ENCODE measurements at regions not wholly inside any gene's neighbourhood (a gene's known extent, or its start where the extent isn't known, plus 50 kb on each side); places are given as distances from the start of the nearest gene placed in this dataset.
"Not testable (repeated sequence)": the region's sequence is repeated elsewhere in the genome, so short reads cannot be mapped to it uniquely, and the experiment has no call there.

DNA sequence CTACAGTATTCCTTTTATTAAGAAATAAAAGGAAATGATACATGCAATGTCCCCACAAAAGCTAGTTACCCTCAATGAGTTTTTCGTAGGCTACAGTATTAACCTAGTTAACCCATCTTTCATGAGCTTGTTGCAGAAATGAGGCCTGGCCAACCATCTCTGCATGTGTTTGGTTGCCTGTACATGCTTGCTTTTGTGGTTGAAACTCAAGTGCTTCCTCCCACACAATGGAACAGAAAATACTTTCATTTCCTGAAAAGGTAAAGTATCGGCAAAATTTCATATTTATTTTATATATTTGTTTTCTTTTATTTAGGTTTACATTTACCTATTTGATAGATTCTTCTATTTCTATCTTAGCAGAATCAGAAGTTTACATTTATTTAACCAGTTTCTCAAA lies 214.6 kb upstream of the FAM241A start:
- DNase-seq, result no peak

DNA sequence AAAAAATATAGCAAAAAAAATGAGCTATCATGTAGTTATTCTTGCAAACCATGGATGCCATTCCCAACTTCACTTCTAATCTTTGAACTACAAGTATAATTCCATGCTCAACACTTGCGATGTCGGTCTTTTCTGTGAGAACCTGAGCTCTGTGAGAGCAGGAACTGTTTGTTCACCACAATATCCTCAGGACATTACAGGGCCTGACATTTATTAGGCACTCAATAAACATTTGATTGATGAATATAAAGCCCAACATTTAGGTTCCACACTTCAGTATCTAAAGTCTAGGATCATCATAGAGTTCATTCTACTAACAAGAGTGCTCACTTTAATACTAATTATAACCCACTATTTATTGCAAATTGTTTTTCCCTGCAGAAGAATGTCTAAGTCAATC lies 211.6 kb upstream of the FAM241A start:
- DNase-seq, result no peak

DNA sequence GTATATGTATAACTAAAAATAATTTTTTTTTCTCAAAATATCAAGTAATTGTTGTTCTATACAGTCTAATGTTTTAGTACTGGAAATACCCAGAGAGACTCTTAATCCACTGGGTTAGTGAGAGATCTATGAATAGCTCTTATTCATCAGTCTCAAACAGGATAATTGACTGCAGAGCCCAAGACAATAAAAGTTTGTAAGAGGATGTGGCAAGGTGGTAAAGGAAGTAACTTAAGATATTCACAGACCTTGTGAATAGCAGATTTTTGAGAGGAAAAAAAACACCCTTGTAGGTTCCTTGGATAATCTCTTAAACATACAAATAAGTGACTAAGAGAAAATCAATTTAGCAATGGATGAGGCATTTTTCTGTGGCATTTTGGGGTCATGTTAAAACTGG lies 210.9 kb upstream of the FAM241A start:
- DNase-seq, result no peak

DNA sequence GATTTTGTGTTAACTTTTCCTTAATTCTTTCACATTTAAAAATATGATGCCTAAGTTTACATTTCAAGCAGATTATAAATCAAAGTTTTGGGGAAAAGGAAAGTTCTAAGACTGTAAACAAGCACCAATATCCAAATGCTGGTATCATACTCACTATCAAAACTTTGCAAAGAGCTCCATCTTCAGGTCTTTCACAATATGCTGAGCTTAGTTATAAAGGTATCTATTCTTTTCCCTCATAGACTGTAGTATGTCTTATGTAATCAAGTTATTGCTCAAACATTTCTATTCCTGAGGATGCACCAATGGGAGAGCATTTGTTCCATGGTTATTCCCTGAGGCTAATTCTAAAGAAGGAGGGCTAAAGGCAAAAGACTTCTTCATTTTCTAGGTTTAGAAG lies 207.9 kb upstream of the FAM241A start:
- no peak for DNase-seq

DNA sequence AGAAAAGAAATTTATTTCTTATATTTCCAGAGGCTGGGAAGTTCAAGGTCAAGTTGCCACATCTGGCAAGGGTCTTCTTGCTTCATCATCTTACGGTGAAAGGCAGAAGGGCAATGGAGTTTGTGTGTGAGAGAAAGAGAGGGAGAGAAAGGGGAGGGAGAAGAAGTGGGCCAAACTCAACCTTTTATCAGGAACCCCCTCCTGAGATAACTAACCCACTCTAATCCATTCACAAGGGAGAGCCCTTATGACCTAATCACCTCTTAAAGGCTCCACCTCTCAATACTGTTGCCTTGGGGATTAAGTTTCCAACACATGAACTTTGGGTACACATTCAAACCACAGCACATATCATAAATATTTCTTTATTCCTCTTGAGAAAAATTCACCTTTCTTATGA lies 203.3 kb upstream of the FAM241A start:
- no peak for DNase-seq

DNA sequence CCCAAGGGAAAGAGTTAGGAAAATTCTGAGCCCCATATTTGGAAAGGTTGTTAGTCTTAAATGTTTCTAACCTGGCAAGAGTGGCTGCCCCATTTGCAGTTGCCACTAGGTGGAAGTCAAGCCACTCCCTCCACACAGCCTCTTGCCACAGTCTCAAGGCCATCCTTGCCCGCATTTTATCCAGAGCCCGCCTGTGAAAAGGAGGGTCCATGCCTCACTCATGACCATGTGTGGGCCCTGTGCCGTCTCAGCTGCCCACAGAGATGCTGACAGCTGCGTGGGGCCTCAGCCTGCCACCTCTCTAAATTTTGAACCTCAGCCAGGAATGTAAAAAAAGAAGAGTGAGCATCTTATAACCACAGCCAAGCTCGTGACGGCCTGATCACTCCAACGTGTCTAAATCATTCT lies 201.5 kb upstream of the FAM241A start:
- no peak for DNase-seq

DNA sequence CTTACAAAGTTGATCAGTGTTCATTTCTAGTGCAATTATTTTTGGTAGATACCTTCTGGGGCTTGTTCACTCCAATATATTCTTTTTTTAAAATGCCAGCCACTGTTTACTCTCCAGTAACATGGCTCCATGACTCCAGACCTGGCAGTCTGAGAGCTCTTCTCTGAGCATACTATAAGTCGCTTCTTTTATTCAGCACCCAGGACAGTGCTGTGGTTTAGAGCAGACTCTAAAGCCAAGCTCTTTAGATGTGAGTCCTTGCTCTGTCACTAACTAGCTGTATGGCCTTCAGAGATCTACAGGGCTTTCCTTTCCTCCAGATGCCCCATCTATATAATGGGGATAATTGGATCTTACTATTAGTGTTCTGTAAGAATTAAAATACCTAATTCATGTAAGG lies 200.2 kb upstream of the FAM241A start:
- no peak for DNase-seq

DNA sequence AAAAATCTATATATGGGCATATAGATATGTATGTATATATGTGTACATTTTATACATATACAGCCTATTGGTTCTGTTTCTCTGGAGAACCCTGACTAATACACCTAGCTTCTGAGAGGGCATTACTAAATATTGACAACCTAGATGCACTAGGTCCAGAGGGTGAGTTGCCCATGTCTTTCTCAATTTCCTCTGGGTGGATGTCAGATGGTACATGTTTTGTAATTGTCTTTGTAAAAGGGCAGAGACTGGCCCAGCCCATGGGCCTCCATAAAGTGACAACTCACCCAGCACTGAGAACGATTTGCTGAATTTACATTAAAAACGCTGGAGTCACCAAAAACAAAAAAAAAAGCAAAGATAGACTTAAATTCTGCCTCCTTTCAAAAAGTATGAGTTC lies 198.5 kb upstream of the FAM241A start:
- DNase-seq, result no peak

DNA sequence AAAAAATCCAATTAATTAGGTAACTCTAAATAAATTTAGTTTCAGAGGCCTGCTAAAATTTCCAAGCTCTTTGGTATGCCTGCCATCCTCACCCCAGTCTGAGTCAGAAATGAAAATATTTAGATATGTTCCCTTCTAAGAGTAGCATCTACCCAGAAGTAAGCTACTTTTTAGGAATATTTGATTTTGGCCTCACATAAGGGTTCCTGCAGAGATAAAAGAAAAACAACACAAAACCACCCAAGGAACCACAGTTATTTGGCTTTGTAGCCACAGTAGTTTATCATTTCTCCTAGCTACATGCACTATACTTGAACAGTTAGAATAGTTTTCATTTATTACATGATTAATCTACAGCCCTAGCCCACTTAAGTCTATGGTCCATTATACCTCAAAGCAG lies 192.6 kb upstream of the FAM241A start:
- DNase-seq, result no peak

DNA sequence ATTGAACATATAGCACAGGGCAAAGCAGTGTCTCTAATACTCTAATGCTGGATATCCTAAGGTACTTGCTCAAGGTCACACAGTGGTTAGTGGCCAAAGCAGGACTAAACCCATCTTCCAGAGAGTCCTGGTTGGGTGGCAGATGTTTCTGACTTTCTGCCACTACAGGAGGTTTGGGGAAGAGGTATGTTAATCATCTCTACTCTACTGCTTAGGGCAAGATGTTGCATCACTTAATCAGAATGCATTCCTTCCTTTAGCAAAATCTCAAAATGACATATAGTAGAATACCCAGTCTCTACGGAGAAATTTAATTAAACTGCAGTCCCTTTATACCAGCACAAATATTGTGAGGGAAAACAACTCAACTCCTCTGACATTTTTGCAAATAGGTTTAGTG lies 190.7 kb upstream of the FAM241A start:
- no peak for DNase-seq

DNA sequence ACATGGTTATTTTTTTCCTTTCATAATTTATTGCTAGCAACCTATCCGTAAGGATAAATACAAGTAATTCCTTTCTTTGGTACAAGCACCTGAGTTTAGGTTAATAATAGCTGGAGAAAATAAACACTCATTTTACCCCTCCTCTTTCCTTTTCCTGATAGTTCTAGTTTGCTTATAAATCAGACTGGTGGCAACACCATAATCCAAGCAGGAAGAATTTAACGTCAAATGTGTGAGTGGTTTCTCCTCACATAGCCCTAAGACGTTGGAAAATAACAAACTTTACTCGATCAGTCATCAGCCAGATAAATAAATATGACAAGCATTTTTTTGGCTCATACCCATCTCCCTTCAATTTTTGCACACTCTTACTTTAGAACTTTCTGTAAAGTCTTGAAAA lies 190.3 kb upstream of the FAM241A start:
- DNase-seq, result no peak

DNA sequence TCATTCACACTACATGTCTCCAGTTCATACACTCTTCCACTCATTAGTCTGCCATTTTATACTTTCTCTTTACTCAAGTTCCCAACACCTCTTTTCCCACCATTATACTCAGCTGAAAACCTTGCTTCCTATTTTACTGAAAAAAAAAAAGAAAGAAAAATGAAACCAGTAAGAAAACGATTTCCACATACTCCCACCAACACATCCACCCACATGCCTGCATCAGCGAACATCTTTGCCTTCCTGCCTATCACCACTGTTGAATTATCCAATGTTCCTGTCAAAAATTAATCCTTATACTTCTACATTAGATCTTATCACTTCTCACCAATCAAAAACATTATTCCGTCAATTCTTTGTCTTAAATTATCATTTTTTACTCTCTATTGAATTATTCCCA lies 188.1 kb upstream of the FAM241A start:
- no peak for DNase-seq

DNA sequence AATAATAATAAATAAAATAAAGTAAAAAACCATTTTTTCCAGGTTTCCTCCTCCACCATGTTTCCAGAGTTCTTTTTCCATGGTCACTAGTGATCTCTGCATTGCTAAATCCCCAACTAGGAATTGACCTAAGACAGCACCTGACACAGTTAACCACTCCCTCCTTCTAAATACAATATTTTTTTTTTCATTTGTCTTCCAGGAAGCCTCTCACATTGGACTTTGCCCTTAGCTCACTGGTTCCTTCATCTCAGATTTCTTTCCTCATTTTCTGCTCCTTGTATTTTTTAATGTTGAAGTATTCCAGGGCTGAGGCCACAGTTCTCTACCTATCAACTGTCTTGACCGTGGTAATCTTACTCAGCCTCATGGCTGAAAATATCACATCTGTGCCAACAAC lies 187.3 kb upstream of the FAM241A start:
- DNase-seq, result no peak

DNA sequence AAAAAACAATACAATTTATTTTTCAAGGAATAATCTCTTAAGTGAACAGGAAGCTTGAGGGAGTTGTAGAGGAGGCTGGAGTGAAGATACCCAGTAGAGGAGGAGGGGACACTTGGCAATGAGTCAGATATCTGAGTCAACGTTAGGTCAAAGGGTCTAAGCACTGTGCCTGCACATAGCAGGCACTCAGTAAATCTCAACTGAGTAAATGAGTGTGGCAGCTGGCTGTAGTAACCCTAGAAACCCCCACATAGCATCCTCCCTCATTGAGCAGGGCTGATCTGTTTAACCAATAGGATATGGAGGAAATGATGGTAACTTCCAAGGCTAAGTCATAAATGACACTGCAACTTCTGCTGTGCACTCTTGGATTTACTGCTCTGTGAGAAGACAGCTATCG lies 186.0 kb upstream of the FAM241A start:
- no peak for DNase-seq

DNA sequence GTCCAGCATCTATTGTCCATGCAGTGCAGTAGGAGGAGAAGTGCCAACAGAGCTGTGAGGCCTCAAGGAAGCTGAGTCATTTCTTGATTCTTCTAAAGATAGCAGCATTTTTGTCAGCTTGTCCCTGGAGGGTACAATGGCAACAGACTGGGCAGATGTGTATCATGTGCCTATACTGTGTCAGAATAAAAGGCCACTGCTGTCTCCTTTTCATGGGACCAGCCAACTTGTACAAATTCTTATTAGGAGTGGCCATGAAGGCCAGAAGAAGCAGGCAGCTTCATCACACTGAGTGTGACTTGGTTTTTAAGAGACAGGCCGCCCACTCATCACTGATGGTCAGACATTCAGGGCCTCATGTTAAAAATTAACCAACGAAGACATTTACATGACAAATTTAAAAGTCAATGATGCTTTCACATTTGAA lies 185.0 kb upstream of the FAM241A start:
- no peak for DNase-seq

DNA sequence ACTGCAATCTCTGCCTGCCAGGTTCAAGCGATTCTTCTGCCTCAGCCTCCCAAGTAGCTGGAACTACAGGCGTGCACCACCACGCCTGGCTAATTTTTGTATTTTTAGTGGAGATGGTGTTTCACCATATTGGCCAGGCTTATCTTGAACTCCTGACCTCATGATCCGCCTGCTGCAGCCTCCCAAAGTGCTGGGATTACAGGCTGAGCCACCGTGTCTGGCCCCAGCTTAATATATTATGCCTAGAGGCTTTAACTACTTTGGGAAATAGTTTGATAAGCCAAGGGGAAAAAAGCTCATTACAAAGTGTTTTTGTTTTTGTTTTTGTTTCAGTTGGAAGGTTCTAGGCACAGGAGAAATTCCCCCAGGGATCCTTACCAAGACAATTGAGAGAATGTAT lies 184.2 kb upstream of the FAM241A start:
- DNase-seq, result not testable (repeated sequence)

DNA sequence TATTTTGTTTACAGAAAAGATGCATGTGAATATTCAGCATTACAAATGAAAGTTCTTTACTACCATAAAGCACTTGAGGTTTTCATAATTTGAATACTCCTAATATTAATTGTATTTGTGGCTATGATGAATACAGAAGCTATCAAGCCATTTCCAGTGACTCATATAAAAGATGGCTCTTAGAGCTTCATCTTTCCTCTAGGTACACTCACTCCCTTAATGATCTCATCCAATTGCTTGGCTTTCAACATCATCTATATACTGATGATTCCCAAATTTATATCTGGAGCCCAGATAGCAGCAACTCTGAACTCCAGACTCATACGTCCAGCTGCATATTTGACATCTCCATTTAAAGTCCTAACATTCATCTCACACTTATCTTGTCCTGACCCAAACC lies 183.4 kb upstream of the FAM241A start:
- DNase-seq, result no peak

DNA sequence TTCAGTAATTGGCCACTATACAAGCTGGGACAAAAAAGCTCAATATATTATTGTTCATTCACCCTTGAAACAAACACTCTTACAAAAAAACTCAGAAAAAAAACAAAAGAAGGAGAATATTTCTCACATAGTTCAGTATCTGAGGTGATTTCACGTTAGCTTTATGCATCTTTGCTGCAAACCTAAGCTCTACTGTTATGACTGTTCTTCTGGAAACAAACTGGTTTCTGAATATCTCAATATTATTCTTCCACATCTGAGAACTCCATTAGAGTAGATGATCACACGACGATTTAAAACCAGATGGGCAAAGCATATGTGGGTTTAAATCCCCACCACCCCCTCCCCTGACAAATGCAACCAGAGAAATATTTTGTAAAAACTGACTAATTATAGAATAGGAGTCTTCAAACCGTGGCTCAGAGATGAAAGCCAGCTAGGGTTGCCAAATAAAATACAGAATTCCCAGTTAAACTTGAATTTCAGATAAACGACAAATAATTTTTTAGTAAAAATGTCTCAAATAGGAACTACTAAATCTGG lies 182.0 kb upstream of the FAM241A start:
- DNase-seq, result no peak

DNA sequence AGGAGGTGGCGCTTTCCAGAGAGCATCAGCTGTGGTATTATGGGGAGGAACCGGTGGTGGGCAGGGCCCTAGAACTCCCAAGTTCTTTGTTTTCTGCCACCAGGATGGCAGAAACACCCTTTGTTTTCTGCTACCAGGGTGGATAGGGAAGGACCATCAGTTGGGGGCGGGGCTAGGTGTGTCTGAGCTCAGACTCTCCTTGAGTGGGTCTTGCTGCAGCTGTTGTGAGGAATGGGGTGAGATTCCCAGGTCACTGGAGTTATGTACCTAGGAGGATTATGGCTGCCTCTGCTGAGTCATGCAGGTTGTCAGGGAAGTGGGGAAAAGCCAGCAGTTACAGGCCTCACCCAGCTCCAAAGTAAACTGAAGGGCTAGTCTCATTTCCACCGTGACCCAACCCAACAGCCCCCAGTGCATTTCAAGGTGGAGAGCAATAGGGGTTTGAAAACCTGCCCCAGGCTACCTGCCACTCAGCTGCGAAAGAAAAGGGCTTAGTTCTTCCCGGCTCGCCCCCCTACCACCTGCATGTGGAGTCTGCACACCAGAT lies 167.8 kb upstream of the FAM241A start:
- DNase-seq, result no peak

DNA sequence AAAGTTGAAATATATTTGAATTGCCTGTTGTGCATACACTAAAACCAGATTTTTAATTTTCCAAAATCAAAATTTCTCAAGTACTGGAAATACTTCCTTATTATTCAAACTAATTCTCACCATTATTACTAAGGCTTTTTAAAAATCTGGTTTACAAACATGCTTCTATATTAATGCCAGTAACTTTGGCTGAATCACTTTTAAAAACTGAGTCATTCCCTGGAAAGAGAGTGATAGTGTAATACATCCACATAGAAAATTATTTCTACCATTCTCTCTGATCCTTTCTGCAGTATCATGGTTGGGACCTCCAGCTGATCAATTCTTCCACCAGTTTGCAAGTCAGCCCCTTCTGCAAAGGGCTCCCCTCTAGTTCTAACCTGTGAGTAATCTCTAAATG lies 165.3 kb upstream of the FAM241A start:
- no peak for DNase-seq

DNA sequence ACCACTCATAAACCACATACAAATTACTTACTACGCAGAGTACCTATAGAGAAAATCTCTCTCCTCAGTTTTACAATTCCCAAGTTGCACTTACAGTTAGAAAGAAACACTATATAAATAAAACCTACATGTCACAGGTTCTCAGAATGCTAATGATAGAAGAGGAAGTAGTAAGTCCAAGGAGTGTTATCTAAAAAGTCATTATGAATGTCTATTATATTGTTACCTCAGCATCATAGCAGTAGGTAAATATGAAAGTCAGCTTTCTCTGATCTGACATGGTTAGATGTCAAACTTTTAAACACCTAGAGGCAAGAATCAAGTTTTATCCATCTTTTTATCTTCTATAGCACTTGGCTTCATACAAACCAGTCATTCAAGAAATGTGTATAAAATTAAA lies 163.2 kb upstream of the FAM241A start:
- DNase-seq, result no peak

DNA sequence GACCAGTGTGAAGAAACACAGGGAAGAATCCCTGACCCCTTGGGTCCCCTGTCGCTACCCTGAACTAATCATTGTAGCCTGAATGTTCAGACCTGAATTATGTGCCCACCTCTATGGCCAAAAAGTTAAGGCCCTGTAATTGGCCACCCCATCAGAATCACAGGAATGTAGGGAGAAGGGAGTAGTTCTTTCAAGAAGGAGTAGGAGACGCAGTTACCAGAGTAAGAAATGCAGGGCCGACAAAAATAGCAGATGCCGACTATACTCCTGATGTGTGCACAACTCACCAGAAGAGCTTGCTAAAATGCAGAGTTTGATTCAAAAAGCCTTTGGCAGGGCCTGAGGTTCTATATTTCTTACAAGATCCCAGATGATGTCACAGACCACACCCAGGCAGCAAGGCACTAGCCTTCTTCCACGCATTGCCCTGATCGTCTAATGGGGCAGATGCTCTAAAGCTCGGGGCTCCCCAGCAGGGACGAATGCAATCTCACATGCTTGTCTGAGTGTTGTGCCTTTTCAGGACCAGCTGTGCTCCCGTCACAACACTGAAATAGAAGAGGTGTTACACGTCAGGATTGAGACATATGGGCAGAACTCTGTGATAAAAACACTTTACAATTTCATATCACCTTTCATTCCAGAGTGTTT lies 161.0 kb upstream of the FAM241A start:
- no peak for DNase-seq

DNA sequence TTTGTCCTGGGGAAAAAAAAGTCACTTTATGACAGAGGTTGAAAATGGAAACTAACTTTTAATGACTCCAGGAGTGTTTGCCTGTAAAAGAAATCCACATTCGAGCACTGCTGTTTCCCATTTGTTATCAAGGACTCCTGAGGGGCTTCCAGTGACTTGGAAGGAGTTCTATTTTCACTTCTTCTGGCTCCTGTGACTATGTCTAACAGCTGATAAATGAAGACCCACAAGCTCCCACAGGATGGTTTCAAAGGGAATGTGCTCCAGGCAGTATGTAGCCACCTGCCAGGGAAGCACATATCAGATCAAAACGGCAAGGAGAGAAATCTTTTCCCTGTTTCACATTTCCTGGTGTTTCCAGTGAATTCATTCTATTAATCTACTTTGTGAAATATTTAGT lies 159.8 kb upstream of the FAM241A start:
- DNase-seq, result no peak

DNA sequence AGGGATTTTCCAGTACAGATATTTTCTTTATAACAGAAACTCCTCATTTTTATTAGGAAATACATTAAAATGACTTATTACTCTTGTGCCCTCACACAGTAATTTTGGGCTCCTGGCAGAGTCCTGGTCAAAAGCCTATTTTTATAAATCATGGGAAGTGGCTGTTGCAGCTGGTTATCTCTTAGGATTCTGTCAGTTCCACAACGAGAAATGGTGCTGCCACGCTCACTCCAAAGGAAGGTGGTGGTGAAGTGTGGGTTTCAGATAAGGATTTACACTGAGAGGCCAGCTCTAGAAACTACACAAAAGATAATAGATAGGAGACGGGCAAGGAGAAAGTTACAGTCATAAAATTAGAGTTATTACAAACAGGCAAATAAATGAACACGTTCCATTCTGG lies 159.2 kb upstream of the FAM241A start:
- DNase-seq, result no peak

DNA sequence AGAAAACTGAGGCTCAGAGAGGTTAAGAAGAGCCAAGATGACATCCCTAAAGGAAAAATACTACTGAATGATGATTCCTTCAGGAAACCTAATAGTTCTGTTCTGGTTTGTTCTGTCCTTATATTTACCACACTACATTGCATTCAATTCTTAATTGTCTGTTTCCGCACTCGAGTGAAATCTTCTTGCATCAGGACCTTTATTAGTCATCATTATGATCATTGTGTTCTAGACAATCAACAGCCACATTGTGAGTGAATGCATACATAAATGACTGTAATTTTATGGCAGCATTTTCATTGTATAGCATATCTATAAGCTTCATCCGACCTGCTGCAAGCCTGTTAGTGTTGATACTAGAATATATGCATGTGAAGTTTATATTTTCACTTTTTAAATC lies 156.7 kb upstream of the FAM241A start:
- no peak for DNase-seq
